ENCODE measurements at regions not wholly inside any gene's neighbourhood (a gene's known extent, or its start where the extent isn't known, plus 50 kb on each side); places are given as distances from the start of the nearest gene placed in this dataset.

GRCh38 chr20:17860301-17861197 is 108.0 kb downstream of the SNX5 start:
- DNase-seq, result no peak
- in situ Hi-C loops (cut with MboI; ENCODE audit: low pct_unique_long_range_greater_than_20kb, low sequenced_read_pairs), result no loop called here

- no peak for DNase-seq
- in situ Hi-C loops (cut with MboI; ENCODE audit: low pct_unique_long_range_greater_than_20kb, low sequenced_read_pairs), result no loop called here
Measured at GRCh38 chr20:17859616-17860232, 108.9 kb downstream of the SNX5 start.

DNA sequence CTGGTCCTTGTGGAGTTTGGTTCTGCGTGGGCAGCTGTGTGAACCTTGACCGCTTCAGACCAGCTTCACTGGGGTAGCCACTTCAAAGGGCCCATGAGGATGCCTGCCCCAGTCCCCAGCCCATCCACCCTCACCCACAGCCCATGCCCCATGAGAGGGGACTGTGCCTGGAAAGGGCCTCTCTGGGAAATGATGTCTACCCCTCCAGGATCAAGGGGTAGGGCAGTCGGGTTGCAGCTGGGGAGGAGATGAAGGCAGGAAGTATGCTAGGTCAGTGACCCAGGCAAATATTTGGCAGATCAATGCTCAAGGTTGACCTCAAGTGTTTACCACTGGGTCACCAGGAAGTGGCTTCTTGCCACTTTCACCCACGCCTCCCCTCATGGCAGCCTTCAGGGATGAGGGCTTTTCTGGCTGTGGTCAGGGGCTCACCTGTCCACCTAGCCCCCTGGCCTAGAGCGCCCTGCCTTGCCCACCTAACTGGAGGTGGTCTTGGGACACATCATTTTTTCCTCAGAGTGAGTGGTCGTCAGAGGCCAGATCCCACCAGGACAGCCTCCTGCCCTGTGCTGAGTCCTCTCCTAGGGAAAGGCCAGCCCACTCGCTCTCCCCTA is 109.5 kb downstream of the SNX5 start:
- DNase-seq, result no peak
- in situ Hi-C loops (cut with MboI; ENCODE audit: low pct_unique_long_range_greater_than_20kb, low sequenced_read_pairs), result no loop called here

GRCh38 chr20:17858450-17859001 is 110.1 kb downstream of the SNX5 start:
- no peak for DNase-seq
- in situ Hi-C loops (cut with MboI; ENCODE audit: low pct_unique_long_range_greater_than_20kb, low sequenced_read_pairs), result no loop called here

DNA sequence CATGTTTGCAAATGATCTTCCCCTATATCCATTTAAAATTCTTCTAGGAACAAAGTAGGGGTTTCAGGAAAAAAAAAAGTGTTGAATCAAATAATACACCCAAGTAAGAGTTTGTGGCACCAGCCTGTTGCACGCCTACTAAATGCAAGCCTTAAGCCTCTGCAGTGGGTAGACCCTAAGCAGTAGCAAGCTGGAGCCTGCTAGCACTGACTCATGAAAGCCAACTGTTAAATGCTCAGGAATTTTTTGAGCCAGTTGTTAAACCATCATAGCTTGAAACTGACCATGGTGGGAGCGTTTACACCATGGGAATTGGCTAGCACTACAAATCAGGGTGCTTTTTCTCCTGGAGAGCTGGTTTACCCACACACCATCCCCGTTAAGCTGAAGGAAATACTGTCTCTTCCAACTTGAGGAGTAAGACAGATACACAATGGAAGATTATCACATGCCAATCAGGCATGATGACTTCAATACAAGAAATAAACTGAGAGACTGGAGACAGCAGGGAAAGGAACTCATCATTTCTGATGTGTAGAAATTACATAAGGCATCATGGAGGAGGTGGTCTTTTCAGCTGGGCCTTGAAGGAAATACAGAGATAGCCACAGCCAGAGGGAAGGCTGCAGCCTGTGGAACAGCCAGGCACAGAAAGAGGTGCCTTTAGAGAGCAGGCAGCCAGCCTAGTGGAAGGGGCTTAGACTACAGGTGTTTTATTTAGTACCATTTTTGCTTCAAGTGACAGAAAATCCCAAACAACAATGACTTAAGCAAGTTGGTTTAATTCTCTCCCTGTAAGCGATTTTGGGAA is 110.8 kb downstream of the SNX5 start:
- in situ Hi-C loops (cut with MboI; ENCODE audit: low pct_unique_long_range_greater_than_20kb, low sequenced_read_pairs), result no loop called here
- DNase-seq, result no peak

GRCh38 chr20:17856837-17857605 is 111.6 kb downstream of the SNX5 start:
- no peak for DNase-seq
- in situ Hi-C loops (cut with MboI; ENCODE audit: low pct_unique_long_range_greater_than_20kb, low sequenced_read_pairs), result no loop called here

DNA sequence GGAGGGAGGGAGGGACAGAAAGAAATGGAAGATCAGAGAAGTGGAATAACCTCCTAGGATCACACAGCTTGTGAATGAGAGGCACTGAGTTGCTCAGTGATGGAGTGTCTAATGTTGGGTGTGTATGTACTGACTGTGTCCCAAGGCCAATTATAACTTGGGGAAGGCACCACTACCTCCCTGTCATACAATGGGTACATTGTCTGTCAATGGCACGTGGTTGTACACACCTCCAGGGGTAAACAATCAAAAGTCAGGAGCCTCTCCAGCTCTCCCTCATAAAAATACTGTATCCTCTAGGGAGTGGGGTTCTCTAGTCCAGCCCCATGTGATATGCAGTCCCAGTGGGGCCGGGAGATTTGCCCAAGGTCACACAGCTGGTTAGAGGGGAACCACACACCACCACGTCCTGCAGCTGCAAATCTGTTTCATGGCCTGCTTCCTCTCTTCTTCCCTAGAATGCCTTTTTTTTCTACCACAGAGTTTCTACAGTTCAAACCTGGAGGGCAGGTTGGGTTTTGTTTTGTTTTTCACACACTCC is 112.5 kb downstream of the SNX5 start:
- in situ Hi-C loops (cut with MboI; ENCODE audit: low pct_unique_long_range_greater_than_20kb, low sequenced_read_pairs), result no loop called here
- no peak for DNase-seq

- in situ Hi-C loops (cut with MboI; ENCODE audit: low pct_unique_long_range_greater_than_20kb, low sequenced_read_pairs), result no loop called here
- DNase-seq, result no peak
Measured at GRCh38 chr20:17854307-17854903, 114.2 kb downstream of the SNX5 start.

DNA sequence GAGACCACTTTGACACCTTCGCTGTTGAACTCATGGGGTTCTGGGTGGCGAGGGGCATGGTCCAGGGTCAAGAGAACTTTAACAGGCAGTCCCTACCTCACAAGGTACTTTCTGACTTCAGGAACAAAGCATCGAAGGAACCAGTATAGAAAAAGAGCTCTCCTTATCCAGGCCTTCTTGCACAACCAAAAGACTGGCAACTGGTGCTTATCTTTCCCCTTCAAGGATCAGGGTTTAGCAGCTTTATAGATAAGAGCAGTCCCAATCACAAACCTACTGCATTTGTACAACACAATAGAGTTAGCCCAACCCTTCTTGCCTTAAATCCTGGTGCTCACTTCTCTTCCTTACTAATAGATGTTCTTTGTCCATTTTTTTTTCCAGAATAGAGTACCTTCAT is 116.3 kb downstream of the SNX5 start:
- in situ Hi-C loops (cut with MboI; ENCODE audit: low pct_unique_long_range_greater_than_20kb, low sequenced_read_pairs), result no loop called here
- DNase-seq, result no peak

- in situ Hi-C loops (cut with MboI; ENCODE audit: low pct_unique_long_range_greater_than_20kb, low sequenced_read_pairs), result no loop called here
- no peak for DNase-seq
Measured at GRCh38 chr20:17850684-17851026, 117.9 kb downstream of the SNX5 start.

DNA sequence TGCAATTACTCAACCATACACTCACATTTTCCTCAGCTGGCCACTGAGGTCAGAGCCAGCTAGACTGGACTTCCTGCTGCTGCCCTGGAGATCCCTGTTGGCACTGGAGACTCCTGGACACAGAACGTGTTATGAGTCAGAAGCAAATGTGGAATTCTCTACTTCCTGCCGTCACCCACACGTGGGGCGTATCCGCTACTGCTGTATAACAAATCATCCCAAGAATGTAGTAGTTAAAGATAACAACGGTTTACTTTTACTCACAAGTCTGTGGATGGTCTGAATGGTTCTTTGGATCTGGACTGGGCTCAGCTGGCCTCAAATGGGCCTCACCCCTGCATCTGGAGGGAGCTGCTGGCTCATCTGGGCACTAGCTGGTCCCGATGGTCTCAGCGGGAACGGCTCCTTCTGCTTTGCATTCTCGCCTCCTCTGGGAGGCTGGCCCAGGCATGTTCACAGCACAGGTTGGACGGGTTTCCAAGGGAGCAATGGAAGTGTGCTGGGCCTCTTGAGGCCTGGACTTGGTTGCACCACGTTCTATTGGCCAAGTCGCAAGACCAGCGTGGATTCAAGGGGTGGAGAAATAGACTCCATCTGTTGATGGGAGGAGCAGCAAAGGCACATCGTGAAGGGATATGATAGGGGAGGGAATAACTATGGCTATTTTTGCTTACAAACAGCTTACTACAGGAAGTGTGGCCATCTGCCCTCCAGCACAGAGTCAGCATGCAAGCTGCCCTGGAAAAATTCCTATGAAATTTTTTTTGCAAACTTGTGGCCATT is 118.5 kb downstream of the SNX5 start:
- DNase-seq, result no peak
- in situ Hi-C loops (cut with MboI; ENCODE audit: low pct_unique_long_range_greater_than_20kb, low sequenced_read_pairs), result no loop called here

DNA sequence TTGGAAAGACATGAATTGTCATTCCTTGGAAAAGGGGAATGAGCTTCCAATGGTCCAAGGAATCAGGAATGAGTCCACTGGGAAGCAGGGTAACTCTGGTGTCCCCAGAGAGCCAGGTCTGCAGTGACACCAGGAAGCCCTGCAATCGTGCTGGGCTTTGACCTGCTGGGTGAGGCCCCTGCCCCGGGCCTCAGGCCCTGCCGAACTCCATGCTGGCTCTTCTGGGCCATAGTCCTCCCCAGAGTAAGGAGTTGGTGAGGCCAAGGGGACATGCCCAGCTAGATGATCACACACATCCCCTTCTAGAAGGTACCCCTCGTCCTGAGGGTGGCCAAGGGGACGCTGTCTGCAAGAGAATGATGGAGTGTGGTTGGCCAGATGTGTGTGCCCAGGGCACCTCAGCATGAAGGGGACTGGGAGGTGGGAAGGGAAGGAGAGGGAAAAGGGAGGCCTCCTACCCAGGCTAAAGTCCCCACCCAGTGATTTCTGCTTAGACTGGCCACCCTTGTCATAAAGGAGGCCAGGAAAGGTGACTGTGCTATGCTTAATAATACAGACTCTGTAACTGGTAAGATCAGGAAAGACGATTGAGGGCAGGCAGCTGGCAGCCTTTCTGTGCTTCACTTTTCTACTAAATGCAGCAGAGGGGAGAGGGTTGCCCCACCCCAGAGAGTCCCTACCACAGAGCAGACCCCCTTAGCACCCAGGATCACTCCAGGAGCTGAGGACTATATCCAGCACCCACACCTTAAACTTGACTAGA is 119.3 kb downstream of the SNX5 start:
- no peak for DNase-seq
- in situ Hi-C loops (cut with MboI; ENCODE audit: low pct_unique_long_range_greater_than_20kb, low sequenced_read_pairs), result no loop called here

GRCh38 chr20:17848249-17849048 is 120.1 kb downstream of the SNX5 start:
- no peak for DNase-seq
- in situ Hi-C loops (cut with MboI; ENCODE audit: low pct_unique_long_range_greater_than_20kb, low sequenced_read_pairs), result no loop called here

DNA sequence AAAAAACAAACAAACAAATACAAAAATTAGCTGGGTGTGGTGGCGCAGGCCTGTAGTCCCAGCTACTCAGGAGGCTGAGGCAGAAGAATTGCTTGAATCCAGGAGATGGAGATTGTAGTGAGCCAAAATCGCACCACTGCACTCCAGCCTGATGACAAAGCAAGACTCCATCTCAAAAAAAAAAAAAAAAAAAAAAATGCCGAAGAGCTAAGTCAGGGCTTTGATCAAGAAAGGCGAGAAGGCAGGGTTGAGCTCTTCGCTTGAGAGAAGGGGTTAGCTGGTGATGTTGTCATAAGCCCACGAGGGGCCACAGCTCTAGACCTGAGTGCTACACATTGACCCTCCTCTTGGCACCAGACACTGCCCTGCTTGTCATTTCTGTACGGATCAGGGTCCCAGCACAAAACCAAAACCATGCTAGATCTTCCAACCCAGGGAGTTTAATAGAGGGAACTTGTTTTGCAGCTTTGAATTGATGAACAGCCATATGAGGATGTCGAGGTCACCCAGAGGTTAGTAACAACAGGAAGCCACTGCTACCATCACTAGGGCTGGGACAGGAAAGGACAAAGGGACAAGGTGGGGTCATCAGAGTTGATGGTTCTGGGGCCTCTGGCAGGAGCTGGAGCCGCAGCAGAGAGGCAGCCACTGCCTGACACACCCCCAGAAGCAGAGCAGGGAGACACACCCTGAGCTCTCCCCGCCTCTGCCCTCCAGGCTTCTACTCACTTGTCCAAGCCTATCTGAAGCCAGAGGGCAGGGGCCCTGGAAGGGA is 122.7 kb downstream of the SNX5 start:
- no peak for DNase-seq
- in situ Hi-C loops (cut with MboI; ENCODE audit: low pct_unique_long_range_greater_than_20kb, low sequenced_read_pairs), result no loop called here
